NCI-H1436 treated with DMSO at 0.1 percent for 48 hours (cell line): ENCODE measurements at regions not wholly inside any gene's neighbourhood (a gene's known extent, or its start where the extent isn't known, plus 50 kb on each side); places are given as distances from the start of the nearest gene placed in this dataset.
"Not testable (repeated sequence)": the region's sequence is repeated elsewhere in the genome, so short reads cannot be mapped to it uniquely, and the experiment has no call there.

Experiments
- DNase-seq: peaks from one replicate; lab custom pipeline; 2025; lab: John Stamatoyannopoulos, UW

DNA sequence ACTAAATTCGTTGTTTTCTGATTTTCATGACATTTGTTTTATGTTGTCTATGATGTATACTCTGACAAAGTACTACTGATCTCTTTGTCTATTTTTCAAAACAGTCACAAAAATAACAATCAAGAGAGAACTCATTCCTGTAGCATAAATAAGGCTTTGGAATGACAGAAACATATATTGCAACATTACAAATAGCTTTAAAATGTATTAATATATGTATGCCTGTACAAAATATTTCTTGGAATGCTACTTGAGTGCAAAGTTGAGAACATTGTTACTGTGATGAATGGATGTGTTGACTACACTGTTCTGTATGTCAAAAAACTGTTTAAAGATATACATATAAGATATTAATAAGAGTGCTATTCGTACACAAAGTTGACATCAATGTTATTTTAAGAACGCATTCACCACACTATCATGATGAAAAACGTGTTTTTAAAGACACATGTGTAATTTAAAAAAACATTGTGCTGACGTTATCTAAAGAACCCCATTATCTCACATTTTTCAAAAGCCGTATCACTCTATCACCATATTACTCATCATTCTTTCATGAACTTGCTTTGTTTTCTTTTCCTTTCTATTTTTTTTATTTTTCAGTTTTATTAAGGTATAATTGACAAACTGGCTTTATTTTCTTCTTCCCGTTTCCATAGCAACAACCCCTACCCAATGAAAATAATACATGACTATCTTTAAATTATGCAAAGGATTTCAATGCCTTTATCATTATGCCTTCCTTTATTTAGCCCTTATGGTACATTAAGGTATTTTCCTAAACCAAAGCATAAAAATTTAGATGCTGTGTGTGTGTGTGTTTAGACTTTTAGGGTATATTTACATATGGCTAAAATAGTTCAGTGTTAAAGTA, 918.8 kb downstream of the SLITRK1 start:
- DNase-seq, result no peak

GRCh38 chr13:82962397-82962796, 919.9 kb downstream of the SLITRK1 start:
- no peak for DNase-seq

GRCh38 chr13:82961757-82962156, 920.5 kb downstream of the SLITRK1 start:
- DNase-seq, result no peak

DNA sequence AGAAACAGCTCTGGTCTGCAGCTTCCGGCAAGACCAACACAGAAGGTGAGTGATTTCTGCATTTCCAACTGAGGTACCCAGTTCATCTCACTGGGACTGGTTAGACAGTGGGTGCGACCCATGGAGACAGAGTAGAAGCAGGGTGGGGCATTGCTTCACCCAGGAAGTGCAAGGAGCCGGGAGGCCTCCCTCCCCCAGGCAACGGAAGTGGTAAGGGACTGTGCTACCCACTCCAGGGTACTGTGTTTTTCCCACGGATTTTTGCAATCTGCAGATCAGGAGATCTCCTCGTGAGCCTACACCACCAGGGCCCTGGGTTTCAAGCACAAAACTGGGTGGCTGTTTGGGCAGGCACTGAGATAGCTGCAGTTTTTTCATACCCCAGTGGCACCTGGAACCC, 929.9 kb downstream of the SLITRK1 start:
- DNase-seq, result not testable (repeated sequence)

DNA sequence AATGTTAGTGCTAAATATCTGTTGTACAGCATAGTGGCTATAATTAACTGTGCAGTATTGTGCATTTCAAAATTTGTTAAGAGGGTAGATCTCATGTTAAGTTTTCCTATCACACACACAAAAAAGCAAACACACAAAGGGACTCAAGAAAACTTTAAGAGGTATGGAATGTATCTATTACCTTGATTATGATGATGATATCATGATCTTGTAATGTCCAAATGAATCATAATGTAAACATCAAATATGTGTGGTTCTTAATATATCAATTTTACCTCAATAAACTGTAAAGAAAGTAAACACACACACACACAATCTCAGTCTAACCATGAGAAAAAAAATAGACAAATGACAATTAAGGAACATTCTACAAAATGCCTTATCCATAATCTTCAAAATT, 934.6 kb downstream of the SLITRK1 start:
- DNase-seq, result no peak

- no peak for DNase-seq
These were observed 935.1 kb downstream of the SLITRK1 start for GRCh38 chr13:82947191-82947621.

DNA sequence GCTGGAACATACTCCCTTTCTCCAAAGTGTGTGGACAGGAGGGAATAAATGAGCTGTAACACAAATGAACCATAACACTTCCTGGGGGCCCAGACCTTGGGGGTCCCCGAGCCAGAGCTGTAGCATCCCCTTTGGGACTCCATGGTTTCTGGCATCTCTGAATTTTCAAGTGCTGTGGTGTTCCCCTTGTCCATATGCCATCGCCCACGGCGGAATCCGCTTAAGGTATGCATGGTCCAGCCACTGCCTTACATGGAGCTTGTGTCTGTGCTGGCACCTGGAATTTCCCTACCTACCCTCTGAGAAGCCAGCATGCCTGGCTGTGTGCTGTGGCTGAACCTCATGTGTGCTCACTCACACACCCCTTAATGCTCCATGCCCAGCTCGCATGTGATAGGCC, 943.6 kb downstream of the SLITRK1 start:
- DNase-seq, result no peak

DNA sequence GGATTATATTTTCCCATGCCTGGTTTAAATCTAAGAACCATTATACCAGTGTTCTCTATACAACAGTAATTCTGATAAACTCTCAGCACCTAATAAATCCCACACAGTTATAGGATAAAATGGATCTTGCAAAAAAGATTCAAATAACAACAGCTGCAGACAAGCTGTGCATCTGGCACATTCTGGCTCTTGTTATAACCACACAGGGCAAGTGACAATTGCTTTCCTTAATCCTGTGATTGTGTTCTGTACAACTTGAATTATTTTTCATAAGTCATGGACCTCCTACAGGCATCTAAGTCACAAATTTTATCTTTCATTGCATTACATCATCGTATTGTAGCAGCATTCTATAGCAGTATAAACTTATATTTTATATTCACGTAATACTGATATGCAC, 948.3 kb downstream of the SLITRK1 start:
- no peak for DNase-seq

- DNase-seq, result no peak
These were observed 957.2 kb downstream of the SLITRK1 start for GRCh38 chr13:82925114-82925513.

DNA sequence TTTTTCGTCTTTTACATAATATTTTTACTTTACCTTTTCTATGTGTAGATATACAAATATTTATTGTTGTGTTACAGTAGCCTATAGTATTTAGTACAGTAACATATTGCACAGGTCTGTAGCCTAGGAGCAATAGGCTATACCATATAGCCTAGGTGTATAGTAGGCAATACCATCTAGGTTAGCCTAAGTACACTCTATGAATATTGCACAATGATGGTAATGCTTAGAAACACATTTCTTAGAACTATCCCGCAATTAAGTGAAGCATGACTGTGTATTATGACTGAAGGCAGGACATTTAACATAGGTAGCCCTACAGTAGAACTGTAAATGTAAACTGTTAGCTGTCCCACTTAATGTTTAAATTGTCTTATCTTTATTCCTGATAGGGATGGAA, 964.3 kb downstream of the SLITRK1 start:
- DNase-seq, result no peak

DNA sequence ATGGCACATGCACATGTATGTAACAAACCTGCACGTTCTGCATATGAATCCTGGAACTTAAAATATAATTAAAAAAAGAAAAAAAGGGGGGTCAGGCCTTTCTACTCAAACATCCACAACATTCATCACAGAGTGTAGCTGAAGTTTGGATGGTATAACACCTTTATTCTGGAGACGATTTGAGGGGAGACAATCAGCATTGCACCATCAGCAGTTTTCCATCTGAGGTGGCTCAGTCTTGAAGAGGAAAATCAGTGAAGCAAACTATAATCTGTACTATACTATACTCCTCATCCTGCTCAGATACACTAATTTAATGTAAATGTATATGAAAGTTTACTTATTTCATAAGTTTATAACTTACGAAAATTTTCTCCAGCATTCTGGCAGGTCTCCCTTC, 969.7 kb downstream of the SLITRK1 start:
- DNase-seq, result no peak

DNA sequence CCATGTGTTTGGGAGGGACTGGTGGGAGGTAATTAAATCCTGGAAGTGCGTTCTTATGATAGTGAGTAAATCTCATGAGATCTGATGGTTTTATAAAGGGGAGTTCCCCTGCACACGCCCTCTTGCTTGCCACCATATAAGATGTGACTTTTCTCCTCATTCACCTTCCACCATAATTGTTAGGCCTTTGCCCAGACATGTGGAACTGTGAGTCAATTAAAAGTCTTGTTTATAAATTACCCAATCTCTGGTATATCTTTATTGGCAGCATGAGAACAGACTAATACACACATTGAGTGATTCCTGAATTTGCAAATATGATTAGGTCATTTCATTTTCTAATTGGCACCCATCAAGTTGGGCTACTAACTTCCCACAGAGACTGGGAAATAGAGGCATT, 977.2 kb downstream of the SLITRK1 start:
- no peak for DNase-seq

GRCh38 chr13:82900453-82900852, 981.8 kb downstream of the SLITRK1 start:
- DNase-seq, result no peak

DNA sequence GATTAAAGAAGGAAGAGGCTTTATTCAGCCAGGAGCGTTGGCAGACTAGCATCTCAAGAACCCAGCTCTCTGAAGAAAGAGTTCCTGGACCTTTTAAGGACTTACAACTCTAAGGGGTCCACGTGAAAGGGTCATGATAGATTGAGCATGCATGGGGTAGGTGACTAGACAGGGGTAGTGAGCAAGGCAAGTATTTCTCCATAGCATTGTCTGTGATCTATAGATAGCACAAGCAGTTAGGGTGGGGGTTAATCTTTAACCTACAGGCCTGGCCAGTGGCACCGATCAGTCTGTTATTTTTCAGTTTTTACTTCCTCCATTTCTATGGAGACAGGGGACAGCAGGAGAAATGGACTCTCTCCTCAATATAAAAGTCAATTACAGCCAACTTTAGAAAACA, 983.7 kb downstream of the SLITRK1 start:
- DNase-seq, result no peak

DNA sequence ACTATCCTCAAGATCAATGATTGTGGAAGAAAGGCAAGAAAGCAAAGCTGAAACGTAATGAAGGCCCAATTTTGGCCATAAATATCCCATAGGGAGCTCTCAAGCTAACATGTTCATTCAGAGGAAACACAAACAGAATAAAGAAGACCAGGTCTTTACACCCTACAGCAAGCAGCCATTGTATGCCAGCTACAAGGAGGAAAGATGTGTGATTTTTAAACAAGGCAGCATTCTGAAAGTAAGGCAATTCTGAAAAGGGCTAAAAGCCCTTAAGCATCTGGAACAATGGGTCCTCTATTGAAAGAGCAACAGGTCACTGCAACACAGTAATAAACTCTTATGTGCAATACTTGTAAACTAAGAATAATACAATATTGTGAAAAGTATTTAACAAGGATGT, 1002.4 kb downstream of the SLITRK1 start:
- DNase-seq, result no peak

GRCh38 chr13:82878536-82878935, 1003.7 kb downstream of the SLITRK1 start:
- peak; percentile 82 for DNase-seq

DNA sequence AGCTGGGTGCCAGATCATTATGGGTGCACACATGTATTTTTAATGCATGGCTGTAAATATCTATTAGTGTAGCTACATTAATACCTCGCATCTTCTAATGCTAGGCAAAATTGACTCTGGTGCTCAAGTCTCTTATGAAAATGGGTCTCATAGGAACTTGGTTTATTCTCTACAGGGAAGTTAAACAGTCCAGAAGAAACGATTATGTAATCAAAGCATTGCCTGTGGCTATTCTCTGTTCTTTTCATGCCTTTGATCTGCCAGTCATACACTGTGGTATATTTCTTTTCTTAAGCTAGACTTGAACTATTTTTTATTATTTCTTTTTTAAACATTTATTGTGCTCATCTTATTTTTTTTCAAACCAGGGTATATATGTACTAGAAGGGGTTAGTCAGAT, 1015.0 kb downstream of the SLITRK1 start:
- no peak for DNase-seq

DNA sequence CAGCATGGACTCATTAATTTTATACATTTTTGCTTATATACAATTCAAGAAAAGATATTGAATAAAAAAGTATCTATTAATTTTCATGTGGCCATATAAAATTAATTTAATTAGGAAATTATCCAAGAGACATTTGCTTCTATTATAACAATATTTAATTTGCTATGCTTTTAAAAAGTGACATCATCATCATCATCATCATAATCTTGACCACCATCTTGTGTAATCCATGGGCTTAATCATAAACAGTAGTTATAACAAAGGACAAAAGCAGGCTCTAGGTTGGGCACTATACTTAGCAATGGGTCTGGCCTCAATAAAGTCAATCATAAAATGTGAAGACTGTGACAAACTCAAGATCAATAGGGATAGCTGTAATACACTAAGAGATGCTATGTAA, 1031.6 kb downstream of the SLITRK1 start:
- DNase-seq, result no peak

- DNase-seq, result no peak
These were observed 1033.5 kb downstream of the SLITRK1 start for GRCh38 chr13:82848766-82849165.

GRCh38 chr13:82847595-82847994, 1034.7 kb downstream of the SLITRK1 start:
- no peak for DNase-seq

DNA sequence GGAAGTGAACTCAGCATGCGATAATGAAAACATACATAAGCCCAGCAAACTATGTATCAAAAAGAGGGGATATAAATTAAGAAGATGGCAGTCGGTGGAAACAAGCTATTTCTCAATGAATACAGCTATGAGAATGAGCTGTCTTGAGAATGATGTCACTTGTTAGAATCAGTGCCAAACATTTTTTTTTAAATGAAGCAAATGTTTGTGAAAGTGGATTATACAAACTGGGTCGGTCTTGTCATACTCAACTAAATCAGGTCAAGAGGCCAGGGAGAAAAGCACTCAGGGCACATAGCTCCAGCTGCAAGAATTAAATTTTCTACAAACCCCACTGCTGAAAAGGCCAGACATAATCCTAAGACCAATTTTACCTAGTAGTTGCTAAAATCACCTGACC, 1048.4 kb downstream of the SLITRK1 start:
- DNase-seq, result no peak

- DNase-seq, result no peak
These were observed 1053.2 kb downstream of the SLITRK1 start for GRCh38 chr13:82829040-82829439.

GRCh38 chr13:82827724-82828123, 1054.5 kb downstream of the SLITRK1 start:
- DNase-seq, result no peak

- no peak for DNase-seq
These were observed 1059.3 kb downstream of the SLITRK1 start for GRCh38 chr13:82822935-82823334.
